Spleen (tissue), 11 donors: ENCODE measurements at regions not wholly inside any gene's neighbourhood (a gene's known extent, or its start where the extent isn't known, plus 50 kb on each side); places are given as distances from the start of the nearest gene placed in this dataset.

Experiments used
- DNase-seq: peaks from one replicate; pipeline ENCODE4 v3.0.0-alpha.2; 2020
- H3K27ac ChIP-seq, 8 donors: fragments of 200-600 bp; sonication (generic) in 7 of 8; 1 replicate in 4 of 8; 2 replicates in 4 of 8; pipeline versions ENCODE4 v1.5.0 to v1.8.0; 2016 to 2021; ENCODE audit warnings: inconsistent platforms in 4 of 8, mild to moderate bottlenecking in 4 of 8, moderate library complexity in 1 of 8
- H3K27me3 ChIP-seq, 7 donors: fragments of 200-600 bp; sonication (generic) in 6 of 7; replicated peaks in 1 of 7; 1 replicate in 4 of 7; 2 replicates in 3 of 7; pipeline versions ENCODE4 v1.5.0 to v1.8.0; 2016 to 2021; ENCODE audit warnings: inconsistent platforms in 3 of 7, mild to moderate bottlenecking in 1 of 7
- H3K36me3 ChIP-seq, 6 donors: fragments of 200-600 bp; sonication (generic) in 5 of 6; 1 replicate in 4 of 6; 2 replicates in 2 of 6; pipeline versions ENCODE4 v1.5.0 to v1.8.0; 2016 to 2021; ENCODE audit warnings: inconsistent platforms in 2 of 6
- H3K4me1 ChIP-seq, 6 donors: fragments of 200-600 bp; sonication (generic) in 5 of 6; 1 replicate in 3 of 6; 2 replicates in 3 of 6; pipeline versions ENCODE4 v1.5.0 to v1.8.0; 2016 to 2021; ENCODE audit warnings: inconsistent platforms in 3 of 6
- H3K4me3 ChIP-seq, 8 donors: fragments of 200-600 bp; sonication (generic) in 7 of 8; 1 replicate in 4 of 8; 2 replicates in 4 of 8; pipeline versions ENCODE4 v1.5.0 to v1.8.0; 2016 to 2021; ENCODE audit warnings: inconsistent platforms in 4 of 8, mild to moderate bottlenecking in 4 of 8, moderate library complexity in 2 of 8
- H3K9me3 ChIP-seq, 8 donors: fragments of 200-600 bp; sonication (generic) in 7 of 8; 1 replicate in 4 of 8; 2 replicates in 4 of 8; pipeline versions ENCODE4 v1.5.0 to v1.8.0; 2016 to 2021; ENCODE audit warnings: inconsistent platforms in 4 of 8
- POLR2A ChIP-seq, 3 donors: fragments of 450-650 bp; IDR thresholded peaks; one replicate each; pipeline ENCODE4 v1.5.1; 2017; ENCODE audit warnings: antibody characterized with exemption in 3 of 3, mild to moderate bottlenecking in 1 of 3
- POLR2AphosphoS5 ChIP-seq, 3 donors: sonication (generic); formaldehyde crosslinking; IDR thresholded peaks; one replicate each; pipeline ENCODE4 v1.5.1; 2017; ENCODE audit warnings: antibody characterized with exemption in 3 of 3
- WGBS, 5 donors: extraction: QIAGEN DNeasy Blood & Tissue Kit in 3 of 5; methylation state at CpG; one replicate each; pipeline versions ENCODE4 v1.1.5 to v1.1.7; 2013 to 2018; 5-methylcytosine and 5-hydroxymethylcytosine counted together
- intact Hi-C: fragments of 100-400 bp; cut with DNase I; formaldehyde crosslinking; loops from one replicate; pipeline ENCODE4 v1.15.0; 2023; ENCODE audit warnings: low total_unique reads
- TF ChIP-seq, protein P1 (sequence below), 11 experiments: fragments of 200-600 bp in 7 of 11; fragments of 450-650 bp in 4 of 11; sonication (generic) in 4 of 11; IDR thresholded peaks in 8 of 11; conservative IDR thresholded peaks in 3 of 11; 1 replicate in 7 of 11; 2 replicates in 4 of 11; pipeline versions ENCODE4 v1.4.0 to v1.8.0; 2016 to 2021; ENCODE audit warnings: antibody characterized with exemption in 11 of 11, inconsistent platforms in 4 of 11, mild to moderate bottlenecking in 1 of 11
- donor health status: healthy with polysubstance abuse.
- donor health status: DM: no; HTN: no; CAD: no; lungs with moderate emphysema.
- donor health status: DM: no; HTN: no; CAD: no.
- donor health status: Bipolar disorder and iron deficiency.
- donor health status: healthy.
- donor health status: DM: no; HTN: no; CAD: no.
- donor health status: DM: yes; HTN: yes; CAD: no.

GRCh38 chr4:27189683-27190082 is 329.0 kb downstream of the STIM2 start:
- intact Hi-C loops, result no loop called here
- Histone ChIP-seq H3K27me3 (no peaks in the 10 kb centered on the region), H3K9me3 (no peaks in the 10 kb centered on the region), H3K4me1 (no peaks in the 10 kb centered on the region), H3K4me3 (no peak overlapping the region), H3K36me3 (no peaks in the 10 kb centered on the region), H3K27ac (no peak overlapping the region)
- 66 to 76% (median 70%) methylated on average over 6 of the region's 6 CpGs for WGBS, 5 donors
- TF ChIP-seq POLR2A (IDR thresholded peaks at IDR 0.05), result no peak
- DNase-seq, result no peak

GRCh38 chr4:27191592-27191991 is 331.0 kb downstream of the STIM2 start:
- H3K4me3 ChIP-seq, result no peak overlapping the region
- no peak overlapping the region for H3K27ac ChIP-seq
- no peak for DNase-seq
- H3K4me1 ChIP-seq, result no peaks in the 10 kb centered on the region
- intact Hi-C loops, result no loop called here
- WGBS, 5 donors, result 25 to 46% (median 33%) methylated on average over 1 of the region's 1 CpG
- TF ChIP-seq POLR2AphosphoS5 (IDR thresholded peaks at IDR 0.05) (no peak), POLR2A (IDR thresholded peaks at IDR 0.05) (no peak)
- TF ChIP-seq, protein P1, sequence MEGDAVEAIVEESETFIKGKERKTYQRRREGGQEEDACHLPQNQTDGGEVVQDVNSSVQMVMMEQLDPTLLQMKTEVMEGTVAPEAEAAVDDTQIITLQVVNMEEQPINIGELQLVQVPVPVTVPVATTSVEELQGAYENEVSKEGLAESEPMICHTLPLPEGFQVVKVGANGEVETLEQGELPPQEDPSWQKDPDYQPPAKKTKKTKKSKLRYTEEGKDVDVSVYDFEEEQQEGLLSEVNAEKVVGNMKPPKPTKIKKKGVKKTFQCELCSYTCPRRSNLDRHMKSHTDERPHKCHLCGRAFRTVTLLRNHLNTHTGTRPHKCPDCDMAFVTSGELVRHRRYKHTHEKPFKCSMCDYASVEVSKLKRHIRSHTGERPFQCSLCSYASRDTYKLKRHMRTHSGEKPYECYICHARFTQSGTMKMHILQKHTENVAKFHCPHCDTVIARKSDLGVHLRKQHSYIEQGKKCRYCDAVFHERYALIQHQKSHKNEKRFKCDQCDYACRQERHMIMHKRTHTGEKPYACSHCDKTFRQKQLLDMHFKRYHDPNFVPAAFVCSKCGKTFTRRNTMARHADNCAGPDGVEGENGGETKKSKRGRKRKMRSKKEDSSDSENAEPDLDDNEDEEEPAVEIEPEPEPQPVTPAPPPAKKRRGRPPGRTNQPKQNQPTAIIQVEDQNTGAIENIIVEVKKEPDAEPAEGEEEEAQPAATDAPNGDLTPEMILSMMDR (IDR thresholded peaks at IDR 0.05 in 8 of 11, conservative IDR thresholded peaks at IDR 0.05 in 3 of 11), result no peak
- no peaks in the 10 kb centered on the region for H3K36me3 ChIP-seq
- no peaks in the 10 kb centered on the region for H3K9me3 ChIP-seq
- H3K27me3 ChIP-seq, result no peaks in the 10 kb centered on the region

- intact Hi-C loops, result no loop called here
- H3K4me3 ChIP-seq, result no peak overlapping the region
- no peaks in the 10 kb centered on the region for H3K27me3 ChIP-seq
- H3K9me3 ChIP-seq, result no peaks in the 10 kb centered on the region
- H3K4me1 ChIP-seq, result no peaks in the 10 kb centered on the region
- DNase-seq, result no peak
- 60 to 91% (median 67%) methylated on average over 2 of the region's 2 CpGs for WGBS, 5 donors
- no peak overlapping the region for H3K27ac ChIP-seq
- no peak for TF ChIP-seq POLR2A (IDR thresholded peaks at IDR 0.05)
- TF ChIP-seq, protein P1 (IDR thresholded peaks at IDR 0.05 in 8 of 11, conservative IDR thresholded peaks at IDR 0.05 in 3 of 11), result no peak
- TF ChIP-seq POLR2AphosphoS5 (IDR thresholded peaks at IDR 0.05), result no peak
- H3K36me3 ChIP-seq, result no peaks in the 10 kb centered on the region
Measured at GRCh38 chr4:27194599-27195176, 334.0 kb downstream of the STIM2 start.

- Histone ChIP-seq H3K4me1 (no peaks in the 10 kb centered on the region), H3K9me3 (no peaks in the 10 kb centered on the region), H3K27me3 (no peaks in the 10 kb centered on the region), H3K27ac (no peak overlapping the region), H3K4me3 (no peak overlapping the region), H3K36me3 (no peaks in the 10 kb centered on the region)
- DNase-seq, result no peak
- TF ChIP-seq POLR2AphosphoS5 (IDR thresholded peaks at IDR 0.05), result no peak
- TF ChIP-seq, protein P1 (IDR thresholded peaks at IDR 0.05 in 8 of 11, conservative IDR thresholded peaks at IDR 0.05 in 3 of 11), result no peak
- TF ChIP-seq POLR2A (IDR thresholded peaks at IDR 0.05), result no peak
- 3 to 48% (median 42%) methylated on average over 2 of the region's 2 CpGs for WGBS, 5 donors
- intact Hi-C loops, result no loop called here
Measured at GRCh38 chr4:27198246-27198645, 337.6 kb downstream of the STIM2 start.

DNA sequence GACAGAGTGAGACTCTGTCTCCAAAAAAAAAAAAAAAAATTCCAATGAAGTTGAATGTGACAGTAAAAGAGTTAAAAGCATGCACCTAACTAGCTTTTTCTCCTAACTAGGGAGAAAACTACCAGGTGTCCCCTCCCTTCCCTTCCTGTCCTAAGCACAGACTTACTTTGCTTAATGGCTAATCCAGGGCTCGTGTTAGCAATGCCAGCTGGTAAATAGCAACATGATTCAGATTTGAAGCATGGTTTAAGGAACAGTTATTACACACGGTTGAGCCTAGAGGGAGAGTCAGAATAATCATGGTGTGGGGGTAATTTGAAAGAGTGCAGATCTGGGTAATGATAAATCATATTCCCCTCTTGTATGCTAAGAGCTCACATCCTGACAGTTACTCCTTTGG is 338.3 kb downstream of the STIM2 start:
- Histone ChIP-seq H3K27ac (no peak overlapping the region), H3K9me3 (no peaks in the 10 kb centered on the region), H3K4me3 (no peak overlapping the region), H3K36me3 (no peaks in the 10 kb centered on the region), H3K27me3 (no peaks in the 10 kb centered on the region), H3K4me1 (no peaks in the 10 kb centered on the region)
- intact Hi-C loops, result no loop called here
- WGBS, 5 donors, result 42 to 67% (median 53%) methylated on average over 2 of the region's 2 CpGs
- DNase-seq, result no peak
- TF ChIP-seq POLR2AphosphoS5 (IDR thresholded peaks at IDR 0.05) (no peak), POLR2A (IDR thresholded peaks at IDR 0.05) (no peak)
- TF ChIP-seq, protein P1 (IDR thresholded peaks at IDR 0.05 in 8 of 11, conservative IDR thresholded peaks at IDR 0.05 in 3 of 11), result no peak
